ENCODE measurements at regions not wholly inside any gene's neighbourhood (a gene's known extent, or its start where the extent isn't known, plus 50 kb on each side); places are given as distances from the start of the nearest gene placed in this dataset.

GRCh38 chr10:3890602-3891352 lies 105.8 kb upstream of the KLF6 start:
- H3K9ac ChIP-seq (ENCODE audit: low read depth, low read length) = no peak overlapping the region
- H3K4me1 ChIP-seq (ENCODE audit: control insufficient read depth, insufficient read depth, low read length) = peaks cover 38% of the 10 kb centered on the region
- H3K27me3 ChIP-seq (ENCODE audit: control insufficient read depth, insufficient read depth, low read length) = no peaks in the 10 kb centered on the region
- H3K36me3 ChIP-seq (ENCODE audit: control insufficient read depth, insufficient read depth, low read length) = no peaks in the 10 kb centered on the region
- peak overlapping the region; percentile 62 for H3K27ac ChIP-seq (ENCODE audit: low read depth, low read length)
- no peak overlapping the region for H3K4me3 ChIP-seq (ENCODE audit: low read depth, low read length)
- H3K9me3 ChIP-seq (ENCODE audit: control insufficient read depth, insufficient read depth, low read length) = no peaks in the 10 kb centered on the region

DNA sequence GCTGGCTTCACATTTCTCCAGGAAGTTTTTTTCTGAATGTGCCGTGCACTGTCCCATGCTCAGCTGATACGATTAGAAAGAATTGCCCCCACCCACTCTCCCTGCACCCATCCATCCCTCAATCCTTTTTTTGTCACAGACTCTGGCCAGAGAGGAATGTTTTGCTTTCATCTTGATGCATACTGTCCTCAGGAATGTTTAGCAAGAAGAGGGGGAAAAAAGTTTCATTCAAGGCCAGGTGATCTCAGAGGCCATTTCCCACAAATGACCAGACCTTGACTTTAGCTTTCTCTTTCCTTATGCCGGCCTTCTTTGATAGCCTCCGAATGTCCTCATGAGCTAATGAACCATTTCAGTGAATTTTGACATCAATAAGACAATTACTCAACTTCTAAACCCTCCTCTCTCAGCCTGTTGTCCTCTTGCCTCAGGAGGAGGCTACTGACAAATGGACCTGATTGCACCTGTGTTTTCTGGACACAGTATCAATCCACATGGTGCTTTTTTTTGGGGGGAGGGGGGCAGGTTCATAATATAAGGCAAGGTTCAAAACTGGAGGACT lies 105.0 kb upstream of the KLF6 start:
- no peaks in the 10 kb centered on the region for H3K9me3 ChIP-seq (ENCODE audit: control insufficient read depth, insufficient read depth, low read length)
- H3K27me3 ChIP-seq (ENCODE audit: control insufficient read depth, insufficient read depth, low read length) = no peaks in the 10 kb centered on the region
- peak overlapping the region; percentile 62 for H3K27ac ChIP-seq (ENCODE audit: low read depth, low read length)
- no peak overlapping the region for H3K9ac ChIP-seq (ENCODE audit: low read depth, low read length)
- H3K36me3 ChIP-seq (ENCODE audit: control insufficient read depth, insufficient read depth, low read length) = no peaks in the 10 kb centered on the region
- H3K4me1 ChIP-seq (ENCODE audit: control insufficient read depth, insufficient read depth, low read length) = peaks cover 38% of the 10 kb centered on the region
- H3K4me3 ChIP-seq (ENCODE audit: low read depth, low read length) = no peak overlapping the region

- H3K9ac ChIP-seq (ENCODE audit: low read depth, low read length) = peak overlapping the region; percentile 49
- no peaks in the 10 kb centered on the region for H3K9me3 ChIP-seq (ENCODE audit: control insufficient read depth, insufficient read depth, low read length)
- H3K4me3 ChIP-seq (ENCODE audit: low read depth, low read length) = peak overlapping the region; percentile 19; the same call in 1 of the 2 replicates
- peak overlapping the region; percentile 96 for H3K27ac ChIP-seq (ENCODE audit: low read depth, low read length)
- no peaks in the 10 kb centered on the region for H3K27me3 ChIP-seq (ENCODE audit: control insufficient read depth, insufficient read depth, low read length)
- peaks cover 34% of the 10 kb centered on the region for H3K4me1 ChIP-seq (ENCODE audit: control insufficient read depth, insufficient read depth, low read length)
- no peaks in the 10 kb centered on the region for H3K36me3 ChIP-seq (ENCODE audit: control insufficient read depth, insufficient read depth, low read length)
Measured at GRCh38 chr10:3887885-3888476, 103.0 kb upstream of the KLF6 start.

DNA sequence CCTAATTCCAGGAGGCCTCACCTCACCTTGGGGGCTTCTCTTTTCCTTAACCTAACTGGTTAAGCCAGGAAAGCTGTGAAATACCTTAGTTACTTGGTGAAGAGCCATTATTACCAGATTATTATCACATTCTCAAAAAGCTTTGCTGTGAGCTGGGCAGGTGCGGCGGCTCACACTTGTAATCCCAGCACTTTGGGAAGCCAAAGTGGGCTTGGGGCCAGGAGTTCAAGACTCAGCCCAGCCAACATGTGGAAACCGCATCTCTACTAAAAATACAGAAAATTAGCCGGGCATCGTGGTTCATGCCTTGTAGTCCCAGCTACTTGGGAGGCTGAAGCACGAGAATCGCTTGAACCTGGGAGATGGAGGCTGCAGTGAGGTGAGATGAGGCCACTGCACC lies 102.4 kb upstream of the KLF6 start:
- H3K9ac ChIP-seq (ENCODE audit: low read depth, low read length) = peak overlapping the region; percentile 49
- peaks cover 31% of the 10 kb centered on the region for H3K4me1 ChIP-seq (ENCODE audit: control insufficient read depth, insufficient read depth, low read length)
- H3K27ac ChIP-seq (ENCODE audit: low read depth, low read length) = peak overlapping the region; percentile 96
- no peaks in the 10 kb centered on the region for H3K27me3 ChIP-seq (ENCODE audit: control insufficient read depth, insufficient read depth, low read length)
- H3K9me3 ChIP-seq (ENCODE audit: control insufficient read depth, insufficient read depth, low read length) = no peaks in the 10 kb centered on the region
- H3K36me3 ChIP-seq (ENCODE audit: control insufficient read depth, insufficient read depth, low read length) = no peaks in the 10 kb centered on the region
- peak overlapping the region; percentile 19; the same call in 1 of the 2 replicates for H3K4me3 ChIP-seq (ENCODE audit: low read depth, low read length)

- peaks cover 31% of the 10 kb centered on the region for H3K4me1 ChIP-seq (ENCODE audit: control insufficient read depth, insufficient read depth, low read length)
- H3K4me3 ChIP-seq (ENCODE audit: low read depth, low read length) = no peak overlapping the region
- H3K27ac ChIP-seq (ENCODE audit: low read depth, low read length) = peak overlapping the region; percentile 96
- no peaks in the 10 kb centered on the region for H3K27me3 ChIP-seq (ENCODE audit: control insufficient read depth, insufficient read depth, low read length)
- no peaks in the 10 kb centered on the region for H3K9me3 ChIP-seq (ENCODE audit: control insufficient read depth, insufficient read depth, low read length)
- H3K9ac ChIP-seq (ENCODE audit: low read depth, low read length) = no peak overlapping the region
- no peaks in the 10 kb centered on the region for H3K36me3 ChIP-seq (ENCODE audit: control insufficient read depth, insufficient read depth, low read length)
Measured at GRCh38 chr10:3886641-3887251, 101.7 kb upstream of the KLF6 start.

GRCh38 chr10:3886191-3886590 lies 101.2 kb upstream of the KLF6 start:
- H3K27ac ChIP-seq (ENCODE audit: low read depth, low read length) = peak overlapping the region; percentile 96
- no peak overlapping the region for H3K4me3 ChIP-seq (ENCODE audit: low read depth, low read length)
- no peaks in the 10 kb centered on the region for H3K9me3 ChIP-seq (ENCODE audit: control insufficient read depth, insufficient read depth, low read length)
- H3K36me3 ChIP-seq (ENCODE audit: control insufficient read depth, insufficient read depth, low read length) = no peaks in the 10 kb centered on the region
- H3K27me3 ChIP-seq (ENCODE audit: control insufficient read depth, insufficient read depth, low read length) = no peaks in the 10 kb centered on the region
- no peak overlapping the region for H3K9ac ChIP-seq (ENCODE audit: low read depth, low read length)
- H3K4me1 ChIP-seq (ENCODE audit: control insufficient read depth, insufficient read depth, low read length) = peaks cover 31% of the 10 kb centered on the region

- H3K27ac ChIP-seq (ENCODE audit: low read depth, low read length) = no peak overlapping the region
- H3K9me3 ChIP-seq (ENCODE audit: control insufficient read depth, insufficient read depth, low read length) = no peaks in the 10 kb centered on the region
- no peak overlapping the region for H3K4me3 ChIP-seq (ENCODE audit: low read depth, low read length)
- no peaks in the 10 kb centered on the region for H3K36me3 ChIP-seq (ENCODE audit: control insufficient read depth, insufficient read depth, low read length)
- H3K9ac ChIP-seq (ENCODE audit: low read depth, low read length) = no peak overlapping the region
- no peaks in the 10 kb centered on the region for H3K27me3 ChIP-seq (ENCODE audit: control insufficient read depth, insufficient read depth, low read length)
- peaks cover 18% of the 10 kb centered on the region for H3K4me1 ChIP-seq (ENCODE audit: control insufficient read depth, insufficient read depth, low read length)
Measured at GRCh38 chr10:3882855-3883254, 97.8 kb upstream of the KLF6 start.

DNA sequence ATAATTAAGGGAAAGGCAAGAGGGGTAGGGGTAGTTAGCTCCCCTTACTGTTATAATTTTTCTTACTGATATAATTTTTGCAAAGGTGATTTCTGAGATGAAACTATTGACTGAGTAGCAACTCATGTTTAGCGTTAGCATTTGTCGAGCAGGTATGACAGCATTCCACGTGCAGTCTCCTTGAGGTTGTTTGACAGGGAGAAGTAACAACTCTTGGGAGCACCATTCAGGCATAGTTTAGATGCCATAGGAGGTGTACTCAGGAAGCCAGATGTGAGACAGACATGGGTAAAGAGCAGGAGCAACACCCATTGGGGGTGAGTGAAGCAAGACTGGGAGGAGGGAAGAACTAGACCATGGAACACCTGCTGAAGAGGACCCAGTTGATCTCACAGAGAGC lies 96.6 kb upstream of the KLF6 start:
- Histone ChIP-seq H3K27ac (ENCODE audit: low read depth, low read length) (no peak overlapping the region), H3K4me1 (ENCODE audit: control insufficient read depth, insufficient read depth, low read length) (peaks cover 16% of the 10 kb centered on the region), H3K4me3 (ENCODE audit: low read depth, low read length) (no peak overlapping the region), H3K36me3 (ENCODE audit: control insufficient read depth, insufficient read depth, low read length) (no peaks in the 10 kb centered on the region), H3K27me3 (ENCODE audit: control insufficient read depth, insufficient read depth, low read length) (no peaks in the 10 kb centered on the region), H3K9ac (ENCODE audit: low read depth, low read length) (no peak overlapping the region), H3K9me3 (ENCODE audit: control insufficient read depth, insufficient read depth, low read length) (no peaks in the 10 kb centered on the region)

DNA sequence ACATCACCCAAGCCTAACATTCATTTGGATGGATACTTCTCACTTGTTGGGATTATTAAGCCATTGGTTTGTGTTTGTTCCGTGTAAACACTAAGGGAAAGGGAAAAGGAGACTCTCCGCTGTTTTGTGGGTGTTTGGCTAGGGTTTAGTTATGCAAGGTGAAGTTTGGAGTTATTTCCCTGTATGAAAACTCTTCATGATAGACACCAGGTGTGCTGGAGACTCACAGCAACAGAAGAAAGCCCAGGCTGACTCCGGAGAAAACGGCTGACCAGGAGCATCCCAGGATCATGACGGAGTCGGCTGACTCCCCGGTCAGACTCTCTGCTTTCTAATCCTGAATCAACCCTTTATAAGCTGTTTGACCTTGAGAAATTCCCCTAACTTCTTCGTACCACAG lies 94.1 kb upstream of the KLF6 start:
- no peak overlapping the region for H3K27ac ChIP-seq (ENCODE audit: low read depth, low read length)
- H3K4me3 ChIP-seq (ENCODE audit: low read depth, low read length) = no peak overlapping the region
- no peaks in the 10 kb centered on the region for H3K36me3 ChIP-seq (ENCODE audit: control insufficient read depth, insufficient read depth, low read length)
- H3K9ac ChIP-seq (ENCODE audit: low read depth, low read length) = no peak overlapping the region
- H3K9me3 ChIP-seq (ENCODE audit: control insufficient read depth, insufficient read depth, low read length) = no peaks in the 10 kb centered on the region
- H3K27me3 ChIP-seq (ENCODE audit: control insufficient read depth, insufficient read depth, low read length) = no peaks in the 10 kb centered on the region
- peaks cover 13% of the 10 kb centered on the region for H3K4me1 ChIP-seq (ENCODE audit: control insufficient read depth, insufficient read depth, low read length)

DNA sequence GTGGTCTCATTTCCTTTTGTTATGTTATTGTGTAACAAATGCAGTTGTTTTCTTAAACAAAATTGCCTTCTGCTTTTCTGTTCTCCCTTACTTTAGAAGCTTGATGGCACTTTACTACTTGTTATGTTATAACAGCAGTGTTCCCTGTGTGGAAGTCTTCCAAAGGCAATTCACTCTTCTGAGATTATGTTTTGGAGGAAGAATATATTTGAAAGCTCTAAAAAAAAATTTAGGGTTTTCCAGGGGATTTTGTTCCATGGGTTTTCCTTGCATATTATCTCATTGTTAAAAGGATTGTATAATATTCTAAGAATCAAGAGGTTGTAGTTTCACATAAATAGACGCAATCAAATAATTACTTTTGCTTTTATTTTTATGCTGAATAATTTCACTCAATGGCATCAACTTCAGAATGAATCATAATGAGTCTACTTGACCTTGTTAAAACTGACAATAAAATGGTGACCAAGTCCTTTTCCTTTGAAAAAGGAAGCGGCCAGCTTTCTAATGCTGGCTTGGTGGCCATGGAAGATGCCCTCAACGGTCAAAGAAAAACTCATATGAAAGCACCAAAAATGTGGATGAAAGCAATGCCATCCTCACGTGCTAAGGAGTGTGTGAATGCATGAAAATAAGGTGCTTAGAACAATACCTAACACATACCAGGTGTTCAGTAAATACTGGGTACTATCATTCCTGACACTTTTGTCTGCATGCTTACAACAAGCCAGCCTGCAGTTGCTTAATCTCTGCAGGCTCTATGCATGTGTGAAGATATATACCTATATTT lies 92.4 kb upstream of the KLF6 start:
- no peaks in the 10 kb centered on the region for H3K9me3 ChIP-seq (ENCODE audit: control insufficient read depth, insufficient read depth, low read length)
- H3K4me3 ChIP-seq (ENCODE audit: low read depth, low read length) = no peak overlapping the region
- no peaks in the 10 kb centered on the region for H3K27me3 ChIP-seq (ENCODE audit: control insufficient read depth, insufficient read depth, low read length)
- H3K36me3 ChIP-seq (ENCODE audit: control insufficient read depth, insufficient read depth, low read length) = no peaks in the 10 kb centered on the region
- no peak overlapping the region; the same call in 1 of the 2 replicates for H3K9ac ChIP-seq (ENCODE audit: low read depth, low read length)
- peaks cover 20% of the 10 kb centered on the region for H3K4me1 ChIP-seq (ENCODE audit: control insufficient read depth, insufficient read depth, low read length)
- H3K27ac ChIP-seq (ENCODE audit: low read depth, low read length) = no peak overlapping the region

All from HUES48 (cell line).